PC-9 (cell line): ENCODE measurements at regions not wholly inside any gene's neighbourhood (a gene's known extent, or its start where the extent isn't known, plus 50 kb on each side); places are given as distances from the start of the nearest gene placed in this dataset.

Experiments used
- BruUV-seq: library from RNA; stranded (reverse); fragments of 400-500 nt; replicated peaks from 2 replicates; lab custom pipeline; 2021; lab: Mats Ljungman, UMichigan
- CTCF ChIA-PET: fragments of 300-600 bp; sonication (Branson Sonifier 250); formaldehyde crosslinking; loops from one replicate; lab custom pipeline; 2022; ENCODE audit warnings: antibody characterized with exemption; lab: Charles Lee
- POLR2A ChIA-PET: fragments of 300-600 bp; sonication (Branson Sonifier 250); formaldehyde crosslinking; loops from one replicate; lab custom pipeline; 2022; ENCODE audit warnings: antibody characterized with exemption; ENCODE audit not compliant: unreplicated experiment; lab: Charles Lee
- DNase-seq, 2 experiments: peaks; one replicate each; pipeline versions ENCODE4 v3.0.0 to v3.0.0-alpha.2; 2015 to 2022; ENCODE audit warnings: mixed read lengths in 1 of 2
- H2AFZ ChIP-seq: fragments of 200-600 bp; sonication (generic); 2 replicates; pipeline ENCODE4 v1.8.1; 2017; ENCODE audit warnings: antibody characterized with exemption
- H3F3A ChIP-seq: fragments of 200-600 bp; sonication (generic); 2 replicates; pipeline ENCODE4 v1.8.1; 2017; ENCODE audit warnings: antibody characterized with exemption, mild to moderate bottlenecking, low read depth; ENCODE audit not compliant: insufficient read depth
- H3K27ac ChIP-seq: fragments of 200-600 bp; sonication (generic); 2 replicates; pipeline ENCODE4 v1.6.1; 2016; ENCODE audit warnings: mixed run types
- H3K27me3 ChIP-seq: fragments of 200-600 bp; sonication (generic); 2 replicates; pipeline ENCODE4 v1.6.1; 2016; ENCODE audit warnings: low read depth, mixed run types; ENCODE audit not compliant: insufficient read depth
- H3K36me3 ChIP-seq: fragments of 200-600 bp; sonication (generic); 2 replicates; pipeline ENCODE4 v1.6.1; 2016; ENCODE audit warnings: low read depth, mixed run types
- H3K4me1 ChIP-seq: fragments of 200-600 bp; sonication (generic); replicated peaks from 2 replicates; pipeline ENCODE4 v1.6.1; 2016; ENCODE audit warnings: mixed run types; ENCODE audit not compliant: insufficient read depth
- H3K4me2 ChIP-seq: fragments of 200-600 bp; sonication (generic); 2 replicates; pipeline ENCODE4 v1.6.1; 2017; ENCODE audit warnings: mixed run types
- H3K4me3 ChIP-seq: fragments of 200-600 bp; sonication (generic); 2 replicates; pipeline ENCODE4 v1.6.1; 2016; ENCODE audit warnings: mixed run types
- H3K79me2 ChIP-seq: fragments of 200-600 bp; sonication (generic); 2 replicates; pipeline ENCODE4 v1.6.1; 2017; ENCODE audit warnings: low read depth, mixed run types
- H3K9me2 ChIP-seq: fragments of 200-600 bp; sonication (generic); 2 replicates; pipeline ENCODE4 v1.8.1; 2017; ENCODE audit warnings: mild to moderate bottlenecking; ENCODE audit not compliant: insufficient read depth
- H3K9me3 ChIP-seq: fragments of 200-600 bp; sonication (generic); 2 replicates; pipeline ENCODE4 v1.8.1; 2016; ENCODE audit warnings: low read depth; ENCODE audit not compliant: insufficient read depth
- H4K20me1 ChIP-seq: fragments of 200-600 bp; sonication (generic); 2 replicates; pipeline ENCODE4 v1.8.1; 2017; ENCODE audit not compliant: insufficient read depth
- EZH2 ChIP-seq: fragments of 200-600 bp; sonication (generic); IDR thresholded peaks from 2 replicates; pipeline ENCODE4 v1.8.0; 2017; ENCODE audit warnings: antibody characterized with exemption, low read depth
- intact Hi-C: fragments of 100-400 bp; cut with micrococcal nuclease; formaldehyde crosslinking; loops from one replicate; pipeline ENCODE4 v1.10.0; 2022; ENCODE audit not compliant: unreplicated experiment
- TF ChIP-seq, protein P1 (sequence below): fragments of 200-600 bp; sonication (generic); conservative IDR thresholded peaks from 2 replicates; pipeline ENCODE4 v1.6.1; 2017; ENCODE audit warnings: mixed run types, antibody characterized with exemption, mild to moderate bottlenecking, moderate library complexity

DNA sequence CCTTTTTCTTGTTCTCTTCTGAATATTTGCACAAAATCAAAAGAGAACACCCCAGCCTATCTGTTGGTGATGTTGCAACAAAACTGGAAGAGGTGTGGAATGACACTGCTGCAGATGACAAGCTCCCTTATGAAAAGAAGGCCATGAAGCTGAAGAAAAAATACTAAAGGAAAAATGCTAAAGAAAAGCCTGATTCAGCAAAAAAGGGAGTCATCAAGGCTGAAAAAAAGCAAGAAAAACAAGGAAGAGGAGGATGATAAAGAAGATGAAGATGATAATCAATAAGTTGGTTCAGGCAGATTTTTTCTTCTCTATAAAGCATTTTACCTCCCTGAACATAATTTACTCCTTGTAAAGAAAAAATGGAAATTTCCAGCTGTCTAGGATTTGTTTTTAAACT is 1538.8 kb downstream of the RPA4 start:
- H3K27me3 ChIP-seq, result no peaks in the 10 kb centered on the region
- H3K4me1 ChIP-seq, result no peaks in the 10 kb centered on the region
- no peaks in the 10 kb centered on the region for H3K9me2 ChIP-seq
- no peaks in the 10 kb centered on the region for H4K20me1 ChIP-seq
- no peaks in the 10 kb centered on the region for H3F3A ChIP-seq
- ChIA-PET CTCF (no interaction called here), POLR2A (no interaction called here)
- no TSS peak for BruUV-seq
- DNase-seq, result no peak
- no peak overlapping the region for H2AFZ ChIP-seq
- intact Hi-C loops, result no loop called here
- H3K27ac ChIP-seq, result no peak overlapping the region
- H3K36me3 ChIP-seq, result no peaks in the 10 kb centered on the region
- no peaks in the 10 kb centered on the region for H3K79me2 ChIP-seq
- H3K9me3 ChIP-seq, result no peaks in the 10 kb centered on the region
- no peak overlapping the region for H3K4me3 ChIP-seq
- no peak overlapping the region for H3K4me2 ChIP-seq
- no peak for TF ChIP-seq EZH2
- TF ChIP-seq, protein P1, sequence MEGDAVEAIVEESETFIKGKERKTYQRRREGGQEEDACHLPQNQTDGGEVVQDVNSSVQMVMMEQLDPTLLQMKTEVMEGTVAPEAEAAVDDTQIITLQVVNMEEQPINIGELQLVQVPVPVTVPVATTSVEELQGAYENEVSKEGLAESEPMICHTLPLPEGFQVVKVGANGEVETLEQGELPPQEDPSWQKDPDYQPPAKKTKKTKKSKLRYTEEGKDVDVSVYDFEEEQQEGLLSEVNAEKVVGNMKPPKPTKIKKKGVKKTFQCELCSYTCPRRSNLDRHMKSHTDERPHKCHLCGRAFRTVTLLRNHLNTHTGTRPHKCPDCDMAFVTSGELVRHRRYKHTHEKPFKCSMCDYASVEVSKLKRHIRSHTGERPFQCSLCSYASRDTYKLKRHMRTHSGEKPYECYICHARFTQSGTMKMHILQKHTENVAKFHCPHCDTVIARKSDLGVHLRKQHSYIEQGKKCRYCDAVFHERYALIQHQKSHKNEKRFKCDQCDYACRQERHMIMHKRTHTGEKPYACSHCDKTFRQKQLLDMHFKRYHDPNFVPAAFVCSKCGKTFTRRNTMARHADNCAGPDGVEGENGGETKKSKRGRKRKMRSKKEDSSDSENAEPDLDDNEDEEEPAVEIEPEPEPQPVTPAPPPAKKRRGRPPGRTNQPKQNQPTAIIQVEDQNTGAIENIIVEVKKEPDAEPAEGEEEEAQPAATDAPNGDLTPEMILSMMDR, result no peak

DNA sequence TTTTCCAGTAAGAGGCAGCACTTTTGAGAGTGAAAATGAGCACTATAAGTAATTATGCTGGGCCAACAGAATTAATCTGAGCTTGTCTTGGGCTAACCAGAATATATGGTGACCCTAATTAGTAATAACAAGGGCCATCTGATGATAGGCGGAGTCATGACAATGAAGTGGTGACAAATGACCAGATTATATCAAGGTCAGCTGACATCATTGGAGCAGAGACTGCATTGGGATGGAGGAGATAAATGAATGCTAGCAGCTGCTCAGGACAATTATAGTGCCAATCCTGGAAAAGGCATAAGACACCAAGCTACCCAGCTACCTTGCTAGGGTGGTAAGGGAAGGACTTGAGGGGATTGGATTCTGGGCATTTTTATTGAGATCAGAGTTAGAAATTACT is 1548.7 kb downstream of the RPA4 start:
- no peak overlapping the region for H3K4me2 ChIP-seq

DNA sequence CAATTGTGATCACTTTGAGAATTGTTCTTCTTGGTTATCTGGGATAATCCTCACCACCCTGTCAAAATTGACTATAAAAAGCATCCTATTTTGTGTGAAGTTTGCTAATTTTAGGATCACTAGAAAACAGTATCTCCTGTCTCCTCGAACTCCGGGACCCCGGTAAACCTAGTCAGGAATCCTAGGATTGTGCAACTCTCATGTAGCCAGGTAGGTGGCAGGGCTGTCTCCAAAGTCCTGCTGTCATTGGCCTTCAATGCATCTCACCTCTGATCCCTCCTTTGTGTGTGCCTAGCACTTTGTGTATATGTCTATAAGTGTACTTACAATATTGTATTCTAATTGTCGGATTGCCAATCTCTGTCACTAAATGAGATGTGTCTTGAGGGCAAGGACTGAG is 1564.8 kb downstream of the RPA4 start:
- intact Hi-C loops, result no loop called here
- TF ChIP-seq, protein P1, result no peak
- no peak for TF ChIP-seq EZH2
- H3K4me1 ChIP-seq, result no peaks in the 10 kb centered on the region
- H3K4me2 ChIP-seq, result no peak overlapping the region
- H3K4me3 ChIP-seq, result no peak overlapping the region
- no peak overlapping the region for H3K27ac ChIP-seq
- no peaks in the 10 kb centered on the region for H3K36me3 ChIP-seq
- no peaks in the 10 kb centered on the region for H3K9me2 ChIP-seq
- no peaks in the 10 kb centered on the region for H3K27me3 ChIP-seq
- no peaks in the 10 kb centered on the region for H4K20me1 ChIP-seq
- CTCF ChIA-PET, result no interaction called here
- no peaks in the 10 kb centered on the region for H3K9me3 ChIP-seq
- no peaks in the 10 kb centered on the region for H3F3A ChIP-seq
- no peaks in the 10 kb centered on the region for H3K79me2 ChIP-seq
- no peak for DNase-seq
- POLR2A ChIA-PET, result no interaction called here
- H2AFZ ChIP-seq, result no peak overlapping the region
- BruUV-seq, result no TSS peak

More for the DNA sequence above, 1548.7 kb downstream of the RPA4 start:
- Histone ChIP-seq H3K9me2 (no peaks in the 10 kb centered on the region), H3K4me3 (no peak overlapping the region), H3K79me2 (no peaks in the 10 kb centered on the region), H2AFZ (no peak overlapping the region), H3K27ac (no peak overlapping the region), H3K4me1 (no peaks in the 10 kb centered on the region), H3K27me3 (no peaks in the 10 kb centered on the region), H3K36me3 (no peaks in the 10 kb centered on the region), H4K20me1 (no peaks in the 10 kb centered on the region), H3F3A (no peaks in the 10 kb centered on the region), H3K9me3 (no peaks in the 10 kb centered on the region)
- no TSS peak for BruUV-seq
- POLR2A ChIA-PET, result no interaction called here
- CTCF ChIA-PET, result no interaction called here
- DNase-seq, result no peak
- intact Hi-C loops, result no loop called here
- TF ChIP-seq, protein P1, result no peak
- TF ChIP-seq EZH2, result no peak
